ENCODE measurements at regions not wholly inside any gene's neighbourhood (a gene's known extent, or its start where the extent isn't known, plus 50 kb on each side); places are given as distances from the start of the nearest gene placed in this dataset.

- CTCF ChIA-PET (ENCODE audit: partially characterized antibody): no interaction called here
- TF ChIP-seq EGR1 (IDR thresholded peaks at IDR 0.05; ENCODE audit: borderline replicate concordance, low read depth, low read length) (no peak), BCL11A (IDR thresholded peaks at IDR 0.05; ENCODE audit: low read depth in 2 of 2, low read length in 2 of 2) (no peak), GTF2F1 (IDR thresholded peaks at IDR 0.05; ENCODE audit: borderline replicate concordance, low read depth, low read length) (no peak)
Observed at GRCh38 chr5:86070719-86071118, 547.0 kb upstream of the COX7C start.

More at GRCh38 chr5:86070719-86071118, 547.0 kb upstream of the COX7C start:
- WGBS, 2 experiments (ENCODE audit: extremely low coverage in 1 of 2, insufficient coverage in 1 of 2, insufficient read length in 1 of 2, insufficient replicate concordance in 2 of 2, low coverage in 1 of 2, low lambda C conversion rate in 2 of 2, missing lambda C conversion rate in 1 of 2): 95% methylated on average over 1 of the region's 1 CpG; no CpG with 5 or more reads in 1 of the 2 experiments
- Histone ChIP-seq H2BK20ac (ENCODE audit: low read length) (no peak overlapping the region), H4K20me1 (replicated peaks in 1 of 2; ENCODE audit: control insufficient read depth in 1 of 2, insufficient read depth in 2 of 2, low read length in 2 of 2) (no peaks in the 10 kb centered on the region), H3K27me3 (replicated peaks in 1 of 4; ENCODE audit: control insufficient read depth in 3 of 4, extremely low read depth in 1 of 4, insufficient read depth in 3 of 4, low read length in 3 of 4) (no peaks in the 10 kb centered on the region), H3K4ac (replicated peaks; ENCODE audit: insufficient read length, low read depth, low read length) (no peak overlapping the region), H4K91ac (replicated peaks; ENCODE audit: insufficient read length, low read length) (no peak overlapping the region), H3K79me1 (ENCODE audit: low read depth, low read length) (no peaks in the 10 kb centered on the region), H2BK5ac (ENCODE audit: low read depth, low read length) (no peak overlapping the region), H4K8ac (ENCODE audit: extremely low read depth, insufficient read depth, low read length) (no peak overlapping the region), H3K18ac (ENCODE audit: extremely low read depth, low read length) (no peak overlapping the region), H3K23me2 (ENCODE audit: low read depth, low read length) (peaks cover 2% of the 10 kb centered on the region; the same call in 1 of the 2 replicates), H3K14ac (ENCODE audit: insufficient read length) (no peak overlapping the region), H3K27ac (ENCODE audit: low read depth, low read length) (no peak overlapping the region), H3K4me1 (replicated peaks in 1 of 4; ENCODE audit: control insufficient read depth in 3 of 4, insufficient read depth in 4 of 4, low read length in 3 of 4) (no peaks in the 10 kb centered on the region), H2AK5ac (ENCODE audit: low read depth, low read length) (no peak overlapping the region), H3K4me3 (ENCODE audit: extremely low read depth in 1 of 4, insufficient read depth in 2 of 4, low read depth in 3 of 4, low read length in 4 of 4) (no peak overlapping the region), H2BK15ac (ENCODE audit: low read length) (no peak overlapping the region), H3K9ac (replicated peaks in 1 of 4; ENCODE audit: extremely low read depth in 1 of 4, low read depth in 3 of 4, low read length in 3 of 4) (no peak overlapping the region), H2BK120ac (replicated peaks; ENCODE audit: low read depth, low read length) (no peak overlapping the region), H3K4me2 (ENCODE audit: insufficient read depth in 1 of 2, low read depth in 2 of 2, low read length in 2 of 2) (no peak overlapping the region), H3K36me3 (ENCODE audit: control insufficient read depth in 2 of 4, insufficient read depth in 4 of 4, low read length in 3 of 4) (no peaks in the 10 kb centered on the region), H2BK12ac (ENCODE audit: low read depth, low read length) (no peak overlapping the region), H3K23ac (ENCODE audit: insufficient read length) (no peak overlapping the region), H3K79me2 (ENCODE audit: control insufficient read depth in 1 of 2, insufficient read depth in 2 of 2, low read length in 2 of 2) (no peaks in the 10 kb centered on the region), H3K56ac (replicated peaks; ENCODE audit: insufficient read length, low read depth, low read length) (no peak overlapping the region), H2AFZ (ENCODE audit: low read length) (no peak overlapping the region), H3K9me3 (ENCODE audit: insufficient read depth in 2 of 2, low read depth in 1 of 2, low read length in 1 of 2) (no peaks in the 10 kb centered on the region), H4K5ac (ENCODE audit: insufficient read length, low read depth, low read length) (no peak overlapping the region)
- DNase-seq (ENCODE audit: low read depth in 1 of 2, low spot score in 2 of 2) (no peak), FAIRE-seq (no peak)
- POLR2A ChIA-PET (ENCODE audit: partially characterized antibody): no interaction called here

All from H1 (cell line).